ENCODE measurements at regions not wholly inside any gene's neighbourhood (a gene's known extent, or its start where the extent isn't known, plus 50 kb on each side); places are given as distances from the start of the nearest gene placed in this dataset.

DNA sequence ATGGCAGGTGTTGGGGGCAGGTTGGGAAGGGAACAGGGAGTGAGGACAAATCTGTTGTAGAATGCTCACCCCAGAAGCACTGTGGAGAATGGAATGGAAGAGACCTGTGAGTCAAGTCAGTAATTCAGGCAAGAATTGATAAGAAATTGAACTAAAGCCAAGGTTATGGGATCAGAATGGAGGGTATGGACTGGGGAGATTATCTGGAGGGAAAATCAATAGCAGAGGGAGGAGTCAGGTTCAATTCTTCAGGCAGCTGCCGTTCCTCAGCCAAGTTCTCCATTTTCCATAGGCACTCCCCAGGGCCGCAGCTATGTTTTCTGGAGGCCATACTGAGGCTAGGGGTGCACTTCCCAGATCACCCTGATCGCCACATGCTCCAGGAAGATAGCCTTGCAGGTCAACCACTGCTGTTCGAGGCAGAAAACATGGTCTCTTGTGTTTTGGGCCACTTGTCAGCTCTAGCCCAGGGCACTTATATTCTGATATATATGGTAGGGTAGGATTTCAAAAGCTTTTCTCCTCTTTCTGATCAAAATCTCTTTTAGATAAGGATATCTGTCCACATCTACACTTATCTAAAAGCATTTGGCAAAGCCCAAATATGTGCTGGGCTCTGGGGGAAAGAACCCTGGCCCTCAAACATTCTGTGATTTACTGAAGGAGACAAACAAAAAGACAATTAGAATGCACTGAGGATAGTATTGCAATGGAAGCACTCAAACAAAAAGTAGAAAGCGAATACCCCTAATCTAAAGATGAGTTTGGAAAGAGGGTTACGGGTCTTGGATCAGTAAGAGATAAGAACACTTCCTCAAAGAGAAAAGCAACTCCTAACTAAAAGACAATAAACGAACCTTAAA, 92.3 kb downstream of the TMEM212 start:
- intact Hi-C loops (cut with DNase I; ENCODE audit: low total_unique reads), result no loop called here

DNA sequence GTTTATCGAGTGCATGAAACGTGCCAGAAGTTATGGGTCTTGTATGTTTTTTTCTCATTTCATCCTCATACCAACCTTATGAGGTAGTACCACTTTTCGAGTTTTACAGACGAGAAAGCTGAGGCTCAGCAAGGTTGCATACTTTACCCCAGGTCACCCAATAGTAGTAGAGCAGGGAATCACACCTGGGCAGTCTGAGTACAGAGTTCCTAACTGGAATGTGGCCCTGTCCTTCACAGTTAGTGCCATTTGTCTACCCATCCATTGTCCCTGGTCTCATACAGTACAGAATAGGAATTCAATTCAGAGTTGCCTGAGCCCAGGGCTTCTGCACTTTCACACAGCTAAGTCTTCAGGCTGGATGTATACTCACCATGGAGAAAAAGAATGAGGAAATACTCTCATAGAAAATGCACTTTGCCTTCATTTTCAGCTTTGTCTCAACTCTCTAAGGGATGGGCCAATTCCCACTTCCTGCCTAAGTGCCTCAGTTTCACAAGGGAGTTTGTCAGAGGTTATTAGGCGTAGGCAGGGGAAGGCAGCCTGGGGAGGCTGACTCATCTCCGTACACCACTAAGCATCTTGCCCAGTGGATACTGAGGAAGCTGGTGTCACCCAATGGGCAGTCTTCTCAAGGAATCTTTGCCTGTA, 93.2 kb downstream of the TMEM212 start:
- intact Hi-C loops (cut with DNase I; ENCODE audit: low total_unique reads), result no loop called here
- no peak for DNase-seq (ENCODE audit: low spot score in 2 of 2)
- 84% methylated on average over 6 of the region's 6 CpGs for WGBS, 2 donors
- no peak overlapping the region for H3K4me3 ChIP-seq (ENCODE audit: low read depth, poor library complexity, severe bottlenecking)
- TF ChIP-seq, protein P1, sequence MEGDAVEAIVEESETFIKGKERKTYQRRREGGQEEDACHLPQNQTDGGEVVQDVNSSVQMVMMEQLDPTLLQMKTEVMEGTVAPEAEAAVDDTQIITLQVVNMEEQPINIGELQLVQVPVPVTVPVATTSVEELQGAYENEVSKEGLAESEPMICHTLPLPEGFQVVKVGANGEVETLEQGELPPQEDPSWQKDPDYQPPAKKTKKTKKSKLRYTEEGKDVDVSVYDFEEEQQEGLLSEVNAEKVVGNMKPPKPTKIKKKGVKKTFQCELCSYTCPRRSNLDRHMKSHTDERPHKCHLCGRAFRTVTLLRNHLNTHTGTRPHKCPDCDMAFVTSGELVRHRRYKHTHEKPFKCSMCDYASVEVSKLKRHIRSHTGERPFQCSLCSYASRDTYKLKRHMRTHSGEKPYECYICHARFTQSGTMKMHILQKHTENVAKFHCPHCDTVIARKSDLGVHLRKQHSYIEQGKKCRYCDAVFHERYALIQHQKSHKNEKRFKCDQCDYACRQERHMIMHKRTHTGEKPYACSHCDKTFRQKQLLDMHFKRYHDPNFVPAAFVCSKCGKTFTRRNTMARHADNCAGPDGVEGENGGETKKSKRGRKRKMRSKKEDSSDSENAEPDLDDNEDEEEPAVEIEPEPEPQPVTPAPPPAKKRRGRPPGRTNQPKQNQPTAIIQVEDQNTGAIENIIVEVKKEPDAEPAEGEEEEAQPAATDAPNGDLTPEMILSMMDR (IDR thresholded peaks at IDR 0.05), result no peak
- no peak for TF ChIP-seq POLR2A (IDR thresholded peaks at IDR 0.05)

More for the DNA sequence above, 92.3 kb downstream of the TMEM212 start:
- H3K4me3 ChIP-seq (ENCODE audit: low read depth, poor library complexity, severe bottlenecking), result no peak overlapping the region
- WGBS, 2 donors, result 74 to 77% methylated on average over 7 of the region's 7 CpGs
- DNase-seq (ENCODE audit: low spot score in 2 of 2), result no peak
- TF ChIP-seq, protein P1 (IDR thresholded peaks at IDR 0.05), result no peak
- no peak for TF ChIP-seq POLR2A (IDR thresholded peaks at IDR 0.05)

DNA sequence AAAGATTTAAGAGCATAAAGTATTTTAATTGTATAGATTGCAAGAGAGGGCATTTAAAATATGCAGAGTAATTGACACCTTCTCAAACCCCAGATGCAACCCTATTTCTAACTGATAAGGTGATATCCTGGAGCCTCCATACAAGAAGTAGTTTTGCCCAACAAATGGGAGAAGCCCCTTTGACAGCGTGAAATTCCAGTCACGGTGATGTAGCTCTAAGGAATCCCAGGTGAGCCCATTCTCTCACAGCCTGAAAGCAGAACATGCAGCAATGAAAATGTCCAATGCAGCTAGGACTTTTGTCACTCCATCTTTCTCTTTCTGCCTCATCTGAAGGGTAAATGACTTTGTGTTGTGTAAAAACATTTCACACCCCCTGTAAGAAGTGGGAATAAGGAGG, 96.4 kb downstream of the TMEM212 start:
- TF ChIP-seq, protein P1 (IDR thresholded peaks at IDR 0.05), result no peak
- TF ChIP-seq POLR2A (IDR thresholded peaks at IDR 0.05), result no peak
- intact Hi-C loops (cut with DNase I; ENCODE audit: low total_unique reads), result no loop called here
- DNase-seq (ENCODE audit: low spot score in 2 of 2), result no peak
- no peak overlapping the region for H3K4me3 ChIP-seq (ENCODE audit: low read depth, poor library complexity, severe bottlenecking)
- 94 to 98% methylated on average over 2 of the region's 2 CpGs for WGBS, 2 donors

DNA sequence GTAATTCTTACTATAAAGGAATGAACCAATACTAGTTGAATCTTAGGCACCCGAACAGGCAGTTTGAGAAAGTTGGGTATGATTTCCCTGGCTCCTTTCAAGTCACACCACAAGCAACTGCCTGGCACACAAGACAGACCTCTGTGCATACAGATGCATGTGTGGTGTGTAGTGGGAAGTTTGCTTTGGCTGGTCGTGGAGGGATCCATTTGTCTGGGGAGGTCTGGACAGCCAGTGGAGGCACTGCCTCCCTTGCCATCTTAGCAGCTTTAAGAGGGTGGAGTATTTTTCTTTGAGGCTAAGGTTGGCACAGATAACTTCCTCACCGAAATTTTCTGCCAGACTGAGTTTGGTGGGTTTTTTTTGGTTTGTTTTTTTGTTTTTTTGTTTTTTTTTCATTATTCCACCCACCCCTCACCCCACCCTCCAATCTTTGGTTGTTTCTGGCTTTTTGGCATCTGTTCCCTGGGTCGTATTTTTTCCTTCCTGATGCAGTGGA, 97.1 kb downstream of the TMEM212 start:
- H3K4me3 ChIP-seq (ENCODE audit: low read depth, poor library complexity, severe bottlenecking), result no peak overlapping the region
- intact Hi-C loops (cut with DNase I; ENCODE audit: low total_unique reads), result no loop called here
- WGBS, 2 donors, result 42 to 44% methylated on average over 4 of the region's 4 CpGs
- no peak for TF ChIP-seq POLR2A (IDR thresholded peaks at IDR 0.05)
- TF ChIP-seq, protein P1 (IDR thresholded peaks at IDR 0.05), result no peak
- no peak for DNase-seq (ENCODE audit: low spot score in 2 of 2)

DNA sequence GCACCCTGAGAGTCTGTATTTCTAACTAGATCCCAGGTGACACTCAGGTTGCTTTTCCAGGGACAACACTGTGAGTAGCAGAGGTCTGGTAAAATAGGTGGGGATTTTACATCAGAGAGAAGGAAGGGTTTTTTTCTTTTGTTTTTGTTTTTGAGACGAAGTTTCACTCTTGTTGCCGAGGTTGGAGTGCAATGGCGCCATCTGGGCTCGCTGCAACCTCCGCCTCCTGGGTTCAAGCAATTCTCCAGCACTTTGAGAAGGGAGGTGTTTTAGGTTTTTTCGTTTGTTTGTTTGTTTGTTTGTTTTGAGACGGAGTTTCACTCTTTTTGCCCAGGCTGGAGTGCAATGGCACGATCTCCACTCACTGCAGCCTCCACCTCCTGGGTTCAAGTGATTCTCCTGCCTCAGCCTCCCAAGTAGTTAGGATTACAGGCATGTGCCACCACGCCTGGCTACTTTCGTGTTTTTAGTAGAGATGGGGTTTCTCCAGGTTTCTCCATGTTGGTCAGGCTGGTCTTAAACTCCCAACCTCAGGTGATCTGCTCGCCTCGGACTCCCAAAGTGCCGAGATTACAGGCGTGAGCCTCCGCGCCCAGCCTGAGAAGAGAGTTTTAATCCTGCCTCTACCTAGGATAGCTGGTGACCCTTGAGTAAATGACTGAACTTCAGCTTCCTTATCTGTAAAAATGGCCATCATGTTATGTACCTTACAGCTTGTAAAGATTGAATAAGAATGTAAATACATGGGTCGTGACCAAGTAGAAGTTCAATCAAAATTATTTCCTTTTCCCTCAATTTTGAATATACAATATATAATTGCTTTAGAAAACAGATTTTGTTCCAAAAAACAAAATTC, 95.9 kb upstream of the FNDC3B start:
- H3K4me3 ChIP-seq (ENCODE audit: low read depth, poor library complexity, severe bottlenecking), result no peak overlapping the region
- intact Hi-C loops (cut with DNase I; ENCODE audit: low total_unique reads), result no loop called here
- no peak for DNase-seq (ENCODE audit: low spot score in 2 of 2)
- no peak for TF ChIP-seq POLR2A (IDR thresholded peaks at IDR 0.05)
- TF ChIP-seq, protein P1 (IDR thresholded peaks at IDR 0.05), result no peak
- 95 to 96% methylated on average over 16 to 17 of the region's 17 CpGs for WGBS, 2 donors

Measured in lower leg skin (tissue), 4 donors.